Fibroblast of lung (primary cell): ENCODE measurements at regions not wholly inside any gene's neighbourhood (a gene's known extent, or its start where the extent isn't known, plus 50 kb on each side); places are given as distances from the start of the nearest gene placed in this dataset.

ENCODE experiments used
- DNase-seq, 2 donors: peaks; one replicate each; pipeline versions ENCODE4 v3.0.0 to v3.0.0-alpha.2; 2010; ENCODE audit warnings: low read depth in 2 of 2
- H2AFZ ChIP-seq: 2 replicates; pipeline ENCODE4 v1.5.1; 2012; ENCODE audit warnings: low read length, control low read depth, inconsistent platforms
- H3K27ac ChIP-seq: 2 replicates; pipeline ENCODE4 v1.5.1; 2011; ENCODE audit warnings: low read length, control low read depth; ENCODE audit not compliant: insufficient read depth
- H3K27me3 ChIP-seq: 2 replicates; pipeline ENCODE4 v1.5.1; 2011; ENCODE audit warnings: mild to moderate bottlenecking, low read length; ENCODE audit not compliant: control insufficient read depth, insufficient read depth
- H3K36me3 ChIP-seq: 2 replicates; pipeline ENCODE4 v1.5.1; 2011; ENCODE audit warnings: low read length; ENCODE audit not compliant: control insufficient read depth, insufficient read depth
- H3K4me1 ChIP-seq: 2 replicates; pipeline ENCODE4 v1.5.1; 2011; ENCODE audit warnings: low read length; ENCODE audit not compliant: control insufficient read depth, insufficient read depth; ENCODE audit errors: extremely low read depth
- H3K4me2 ChIP-seq: 2 replicates; pipeline ENCODE4 v1.5.1; 2011; ENCODE audit warnings: low read length, control low read depth; ENCODE audit not compliant: insufficient read depth; ENCODE audit errors: extremely low read depth
- H3K4me3 ChIP-seq, 4 experiments: fragments of 200-600 bp in 1 of 4; sonication (generic) in 1 of 4; replicated peaks in 1 of 4; 2 replicates each; pipeline ENCODE4 v1.5.1; 2011 to 2016; ENCODE audit warnings: low read length in 4 of 4, low read depth in 3 of 4, mild to moderate bottlenecking in 3 of 4, control low read depth in 2 of 4, inconsistent platforms in 1 of 4, mixed read lengths in 1 of 4; ENCODE audit not compliant: insufficient read depth in 1 of 4; ENCODE audit errors: control extremely low read depth in 1 of 4
- H3K79me2 ChIP-seq: 2 replicates; pipeline ENCODE4 v1.5.1; 2012; ENCODE audit warnings: mild to moderate bottlenecking, low read length, inconsistent platforms; ENCODE audit not compliant: control insufficient read depth, insufficient read depth
- H3K9ac ChIP-seq: 2 replicates; pipeline ENCODE4 v1.5.1; 2011; ENCODE audit warnings: mild to moderate bottlenecking, low read length, control low read depth; ENCODE audit not compliant: insufficient read depth
- H3K9me3 ChIP-seq: 2 replicates; pipeline ENCODE4 v1.5.1; 2012; ENCODE audit warnings: low read depth, low read length; ENCODE audit not compliant: control insufficient read depth, insufficient read depth
- H4K20me1 ChIP-seq: 2 replicates; pipeline ENCODE4 v1.5.1; 2011; ENCODE audit warnings: low read length; ENCODE audit not compliant: control insufficient read depth, insufficient read depth; ENCODE audit errors: extremely low read depth
- EZH2 ChIP-seq: IDR thresholded peaks from 2 replicates; pipeline ENCODE4 v1.5.1; 2012; ENCODE audit warnings: low read length, control low read depth, mild to moderate bottlenecking; ENCODE audit errors: missing control alignments
- TF ChIP-seq, protein P1 (sequence below), 2 donors: IDR thresholded peaks in 1 of 2; conservative IDR thresholded peaks in 1 of 2; 1 replicate in 1 of 2; 2 replicates in 1 of 2; pipeline ENCODE4 v1.5.1; 2011 to 2012; ENCODE audit warnings: low read length in 2 of 2, control low read depth in 1 of 2, inconsistent platforms in 1 of 2, low read depth in 1 of 2, mild to moderate bottlenecking in 1 of 2

DNA sequence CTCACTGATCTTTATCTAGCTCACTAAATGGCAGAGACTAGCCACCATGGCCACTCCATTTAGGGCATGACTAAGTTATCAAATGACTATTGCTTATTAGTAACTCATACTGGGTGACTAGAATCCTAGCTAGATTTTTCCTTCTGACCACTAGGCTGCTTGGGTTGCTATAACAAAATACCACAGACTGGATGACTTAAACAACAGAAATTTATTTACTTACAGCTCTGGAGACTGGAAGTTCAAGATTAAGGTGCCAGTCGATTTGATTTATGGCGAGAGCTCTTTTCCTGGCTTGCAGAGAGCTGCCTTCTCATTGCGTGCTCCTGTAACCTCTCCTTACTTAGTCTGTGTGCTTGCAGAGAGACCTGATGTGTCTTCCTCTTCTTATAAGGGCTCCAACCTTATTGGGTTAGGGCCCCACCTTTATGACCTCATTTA is 55.0 kb upstream of the APC start:
- Histone ChIP-seq H3K4me3 (no peak overlapping the region), H3K4me1 (peaks cover 14% of the 10 kb centered on the region), H3K9ac (no peak overlapping the region), H3K27me3 (no peaks in the 10 kb centered on the region), H3K9me3 (no peaks in the 10 kb centered on the region), H3K36me3 (no peaks in the 10 kb centered on the region), H3K27ac (no peak overlapping the region), H2AFZ (no peak overlapping the region), H3K79me2 (no peaks in the 10 kb centered on the region), H4K20me1 (no peaks in the 10 kb centered on the region), H3K4me2 (no peak overlapping the region)
- DNase-seq: peak in 1 of 2 donors; percentile 90
- TF ChIP-seq, protein P1, sequence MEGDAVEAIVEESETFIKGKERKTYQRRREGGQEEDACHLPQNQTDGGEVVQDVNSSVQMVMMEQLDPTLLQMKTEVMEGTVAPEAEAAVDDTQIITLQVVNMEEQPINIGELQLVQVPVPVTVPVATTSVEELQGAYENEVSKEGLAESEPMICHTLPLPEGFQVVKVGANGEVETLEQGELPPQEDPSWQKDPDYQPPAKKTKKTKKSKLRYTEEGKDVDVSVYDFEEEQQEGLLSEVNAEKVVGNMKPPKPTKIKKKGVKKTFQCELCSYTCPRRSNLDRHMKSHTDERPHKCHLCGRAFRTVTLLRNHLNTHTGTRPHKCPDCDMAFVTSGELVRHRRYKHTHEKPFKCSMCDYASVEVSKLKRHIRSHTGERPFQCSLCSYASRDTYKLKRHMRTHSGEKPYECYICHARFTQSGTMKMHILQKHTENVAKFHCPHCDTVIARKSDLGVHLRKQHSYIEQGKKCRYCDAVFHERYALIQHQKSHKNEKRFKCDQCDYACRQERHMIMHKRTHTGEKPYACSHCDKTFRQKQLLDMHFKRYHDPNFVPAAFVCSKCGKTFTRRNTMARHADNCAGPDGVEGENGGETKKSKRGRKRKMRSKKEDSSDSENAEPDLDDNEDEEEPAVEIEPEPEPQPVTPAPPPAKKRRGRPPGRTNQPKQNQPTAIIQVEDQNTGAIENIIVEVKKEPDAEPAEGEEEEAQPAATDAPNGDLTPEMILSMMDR (conservative IDR thresholded peaks at IDR 0.05 in 1 of 2, IDR thresholded peaks at IDR 0.05 in 1 of 2; ENCODE audit: low read depth in 1 of 2, low read length in 2 of 2): no peak
- no peak for TF ChIP-seq EZH2

DNA sequence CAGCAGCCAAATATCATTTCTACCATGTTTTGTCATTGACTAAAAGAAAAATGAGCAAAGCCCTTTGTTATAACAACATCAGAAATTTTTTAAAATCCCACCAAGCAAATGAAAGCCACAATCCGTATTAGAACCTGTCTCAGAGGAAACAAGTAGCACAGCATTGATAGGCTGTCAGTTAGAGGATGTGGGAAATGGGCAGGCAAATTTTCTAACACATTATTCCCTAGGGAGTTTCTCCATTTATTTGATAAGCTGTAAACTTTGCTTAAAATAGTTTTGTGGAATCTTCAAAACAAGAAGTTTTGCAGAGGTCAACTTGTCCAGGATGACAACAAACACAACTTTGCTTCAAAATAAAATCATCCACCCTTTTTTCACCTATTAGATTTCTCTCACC is 53.6 kb upstream of the APC start:
- no peaks in the 10 kb centered on the region for H3K27me3 ChIP-seq
- no peak overlapping the region for H3K9ac ChIP-seq
- H3K27ac ChIP-seq: peak overlapping the region; percentile 40
- H3K4me2 ChIP-seq: peak overlapping the region; percentile 40
- no peak overlapping the region for H2AFZ ChIP-seq
- TF ChIP-seq, protein P1 (conservative IDR thresholded peaks at IDR 0.05 in 1 of 2, IDR thresholded peaks at IDR 0.05 in 1 of 2; ENCODE audit: low read depth in 1 of 2, low read length in 2 of 2): no peak
- TF ChIP-seq EZH2: no peak
- DNase-seq: no peak
- no peak overlapping the region for H3K4me3 ChIP-seq
- no peaks in the 10 kb centered on the region for H3K79me2 ChIP-seq
- H3K4me1 ChIP-seq: peaks cover 14% of the 10 kb centered on the region
- H4K20me1 ChIP-seq: no peaks in the 10 kb centered on the region
- H3K36me3 ChIP-seq: no peaks in the 10 kb centered on the region
- no peaks in the 10 kb centered on the region for H3K9me3 ChIP-seq

DNA sequence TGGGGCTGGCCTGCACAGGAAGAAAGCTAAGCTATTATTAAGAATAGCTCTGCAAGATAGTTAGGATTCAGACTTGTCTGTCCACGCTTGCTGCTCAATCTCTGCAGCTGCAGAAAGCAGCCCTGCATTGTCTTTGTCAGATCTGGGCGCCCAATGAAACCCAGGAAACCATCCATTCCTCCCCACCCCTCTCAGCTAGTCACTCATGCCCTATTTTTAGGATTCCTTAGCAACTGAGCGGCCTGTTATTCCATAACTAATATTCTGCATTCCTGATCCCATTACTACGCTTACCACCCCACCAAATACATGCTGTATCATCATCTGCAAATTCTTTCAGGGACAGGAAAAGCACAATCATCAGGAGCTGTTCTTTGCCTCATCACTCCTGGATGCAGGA is 52.9 kb upstream of the APC start:
- H3K27ac ChIP-seq: peak overlapping the region; percentile 74
- H3K4me1 ChIP-seq: peaks cover 14% of the 10 kb centered on the region
- no peaks in the 10 kb centered on the region for H3K79me2 ChIP-seq
- peak overlapping the region; percentile 47 for H2AFZ ChIP-seq
- no peak overlapping the region for H3K4me3 ChIP-seq
- no peaks in the 10 kb centered on the region for H3K27me3 ChIP-seq
- no peaks in the 10 kb centered on the region for H4K20me1 ChIP-seq
- TF ChIP-seq, protein P1 (conservative IDR thresholded peaks at IDR 0.05 in 1 of 2, IDR thresholded peaks at IDR 0.05 in 1 of 2; ENCODE audit: low read depth in 1 of 2, low read length in 2 of 2): no peak
- TF ChIP-seq EZH2: no peak
- H3K9ac ChIP-seq: no peak overlapping the region
- H3K9me3 ChIP-seq: no peaks in the 10 kb centered on the region
- H3K4me2 ChIP-seq: peak overlapping the region; percentile 40
- no peaks in the 10 kb centered on the region for H3K36me3 ChIP-seq
- peak in 1 of 2 donors; percentile 88 for DNase-seq
